IPS-15b (cell line): ENCODE measurements at regions not wholly inside any gene's neighbourhood (a gene's known extent, or its start where the extent isn't known, plus 50 kb on each side); places are given as distances from the start of the nearest gene placed in this dataset.

ENCODE experiments used
- H3K27me3 ChIP-seq: one replicate; pipeline ENCODE4 v1.6.1; 2013; ENCODE audit warnings: low read length; ENCODE audit not compliant: control insufficient read depth, insufficient read depth
- H3K36me3 ChIP-seq: one replicate; pipeline ENCODE4 v1.6.1; 2013; ENCODE audit warnings: low read length; ENCODE audit not compliant: control insufficient read depth, insufficient read depth
- H3K4me1 ChIP-seq: one replicate; pipeline ENCODE4 v1.6.1; 2013; ENCODE audit warnings: mild to moderate bottlenecking, low read length; ENCODE audit not compliant: control insufficient read depth, insufficient read depth
- H3K4me3 ChIP-seq: one replicate; pipeline ENCODE4 v1.5.1; 2013; ENCODE audit warnings: low read depth, low read length
- H3K9ac ChIP-seq: one replicate; pipeline ENCODE4 v1.6.1; 2013; ENCODE audit warnings: low read depth, mild to moderate bottlenecking, low read length
- H3K9me3 ChIP-seq: one replicate; pipeline ENCODE4 v1.6.1; 2013; ENCODE audit warnings: mild to moderate bottlenecking, low read length; ENCODE audit not compliant: control insufficient read depth, insufficient read depth

DNA sequence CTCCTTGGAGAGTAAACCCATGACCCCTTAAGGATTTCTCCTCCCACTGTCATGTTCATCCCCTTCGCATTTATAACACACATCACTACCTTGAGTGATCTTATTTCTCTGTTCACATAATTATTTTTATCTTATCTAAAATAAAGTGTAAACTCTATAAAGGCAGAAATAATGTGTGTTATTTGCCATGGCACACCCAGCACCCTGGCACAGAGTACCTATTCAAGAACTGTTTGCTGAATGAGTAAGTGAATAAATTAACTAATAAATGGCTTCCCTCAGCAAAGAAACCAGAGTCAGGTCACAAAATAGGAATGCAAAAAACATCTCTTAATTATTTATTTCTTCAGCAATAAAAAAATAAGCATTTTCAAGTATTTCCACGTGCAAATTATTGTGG is 330.3 kb upstream of the GHITM start:
- Histone ChIP-seq H3K4me1 (no peaks in the 10 kb centered on the region), H3K36me3 (no peaks in the 10 kb centered on the region), H3K9me3 (no peaks in the 10 kb centered on the region), H3K27me3 (no peaks in the 10 kb centered on the region), H3K9ac (no peak overlapping the region), H3K4me3 (no peak overlapping the region)

GRCh38 chr10:83816942-83817341 is 322.4 kb upstream of the GHITM start:
- H3K4me1 ChIP-seq: peaks cover 7% of the 10 kb centered on the region
- no peaks in the 10 kb centered on the region for H3K9me3 ChIP-seq
- H3K4me3 ChIP-seq: no peak overlapping the region
- H3K27me3 ChIP-seq: no peaks in the 10 kb centered on the region
- no peak overlapping the region for H3K9ac ChIP-seq
- no peaks in the 10 kb centered on the region for H3K36me3 ChIP-seq

GRCh38 chr10:83817797-83818196 is 321.5 kb upstream of the GHITM start:
- no peaks in the 10 kb centered on the region for H3K9me3 ChIP-seq
- H3K36me3 ChIP-seq: no peaks in the 10 kb centered on the region
- H3K27me3 ChIP-seq: no peaks in the 10 kb centered on the region
- peaks cover 7% of the 10 kb centered on the region for H3K4me1 ChIP-seq
- H3K4me3 ChIP-seq: no peak overlapping the region
- H3K9ac ChIP-seq: no peak overlapping the region

GRCh38 chr10:83819609-83820008 is 319.7 kb upstream of the GHITM start:
- Histone ChIP-seq H3K27me3 (no peaks in the 10 kb centered on the region), H3K9ac (no peak overlapping the region), H3K36me3 (no peaks in the 10 kb centered on the region)

GRCh38 chr10:83820033-83820432 is 319.3 kb upstream of the GHITM start:
- Histone ChIP-seq H3K36me3 (no peaks in the 10 kb centered on the region), H3K9ac (no peak overlapping the region), H3K4me1 (peaks cover 7% of the 10 kb centered on the region), H3K4me3 (no peak overlapping the region), H3K27me3 (no peaks in the 10 kb centered on the region), H3K9me3 (no peaks in the 10 kb centered on the region)

More at GRCh38 chr10:83819609-83820008, 319.7 kb upstream of the GHITM start:
- Histone ChIP-seq H3K4me1 (peaks cover 7% of the 10 kb centered on the region), H3K9me3 (no peaks in the 10 kb centered on the region), H3K4me3 (no peak overlapping the region)

DNA sequence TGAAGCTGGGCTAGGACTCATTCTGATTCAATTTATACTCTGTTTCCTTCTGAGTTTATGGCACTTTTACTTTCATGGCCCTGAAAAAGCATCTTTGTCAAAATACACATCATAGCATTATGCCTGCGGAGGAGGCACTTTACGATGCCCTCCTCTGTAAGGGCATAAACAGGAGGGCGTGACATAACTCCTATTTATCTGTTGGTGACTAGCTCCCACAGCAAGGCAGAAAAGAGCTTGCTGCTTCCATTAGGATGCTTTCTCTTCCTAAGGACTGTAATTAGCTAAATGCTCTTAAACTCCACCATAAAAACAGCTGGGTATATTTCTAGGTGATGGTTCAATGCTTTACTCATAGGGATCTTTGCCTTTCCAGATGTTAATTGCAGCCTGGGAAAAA is 315.2 kb upstream of the GHITM start:
- Histone ChIP-seq H3K4me1 (no peaks in the 10 kb centered on the region), H3K4me3 (no peak overlapping the region), H3K27me3 (no peaks in the 10 kb centered on the region), H3K9ac (no peak overlapping the region), H3K9me3 (no peaks in the 10 kb centered on the region), H3K36me3 (no peaks in the 10 kb centered on the region)

DNA sequence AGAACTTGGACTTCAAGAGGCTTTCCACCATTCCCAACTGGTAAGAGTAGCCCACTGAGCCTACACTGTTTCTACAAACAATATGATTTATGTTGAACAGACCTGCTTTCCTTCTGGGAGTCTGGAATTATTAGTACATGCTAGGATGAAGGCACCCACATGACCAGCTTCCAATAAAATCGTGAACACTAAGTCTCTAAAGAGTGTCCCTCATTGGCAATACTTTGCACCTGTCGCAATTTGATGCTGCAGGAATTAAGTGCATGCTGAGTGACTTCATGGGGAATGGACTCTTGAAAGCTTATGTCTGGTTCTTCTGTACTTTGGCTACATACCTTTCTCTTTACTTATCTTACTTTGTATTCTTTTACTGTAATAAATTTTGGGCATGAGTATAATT is 305.2 kb upstream of the GHITM start:
- H3K4me3 ChIP-seq: no peak overlapping the region
- H3K9me3 ChIP-seq: no peaks in the 10 kb centered on the region
- H3K36me3 ChIP-seq: no peaks in the 10 kb centered on the region
- H3K4me1 ChIP-seq: no peaks in the 10 kb centered on the region
- no peaks in the 10 kb centered on the region for H3K27me3 ChIP-seq
- H3K9ac ChIP-seq: no peak overlapping the region

- no peaks in the 10 kb centered on the region for H3K27me3 ChIP-seq
- H3K4me3 ChIP-seq: no peak overlapping the region
Observed at GRCh38 chr10:83835945-83836745, 303.2 kb upstream of the GHITM start.

DNA sequence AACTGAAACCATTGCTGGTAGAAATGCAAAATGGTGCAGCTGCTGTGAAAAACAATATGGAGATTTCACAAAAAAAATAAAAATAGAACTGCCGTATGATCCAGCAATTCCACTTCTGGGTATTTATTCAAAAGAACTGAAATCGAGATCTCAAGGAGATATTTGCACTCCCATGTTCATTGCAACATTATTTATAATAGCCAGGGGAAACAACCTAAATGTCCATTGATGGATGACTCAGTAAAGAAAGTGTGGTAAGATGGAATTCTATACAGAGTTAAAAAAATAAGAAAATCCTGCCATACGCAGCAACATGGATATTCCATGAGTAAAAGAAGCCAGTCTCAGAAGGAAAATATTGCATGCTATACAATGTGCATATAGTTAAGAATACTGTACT is 290.6 kb upstream of the GHITM start:
- Histone ChIP-seq H3K4me3 (no peak overlapping the region), H3K36me3 (no peaks in the 10 kb centered on the region), H3K27me3 (no peaks in the 10 kb centered on the region), H3K4me1 (no peaks in the 10 kb centered on the region), H3K9ac (no peak overlapping the region), H3K9me3 (no peaks in the 10 kb centered on the region)

More at GRCh38 chr10:83835945-83836745, 303.2 kb upstream of the GHITM start:
- no peaks in the 10 kb centered on the region for H3K4me1 ChIP-seq
- no peak overlapping the region for H3K9ac ChIP-seq
- H3K36me3 ChIP-seq: no peaks in the 10 kb centered on the region
- H3K9me3 ChIP-seq: no peaks in the 10 kb centered on the region

- Histone ChIP-seq H3K9me3 (no peaks in the 10 kb centered on the region), H3K27me3 (no peaks in the 10 kb centered on the region), H3K36me3 (no peaks in the 10 kb centered on the region), H3K4me1 (no peaks in the 10 kb centered on the region), H3K4me3 (no peak overlapping the region), H3K9ac (no peak overlapping the region)
Observed at GRCh38 chr10:83849150-83849549, 290.2 kb upstream of the GHITM start.

DNA sequence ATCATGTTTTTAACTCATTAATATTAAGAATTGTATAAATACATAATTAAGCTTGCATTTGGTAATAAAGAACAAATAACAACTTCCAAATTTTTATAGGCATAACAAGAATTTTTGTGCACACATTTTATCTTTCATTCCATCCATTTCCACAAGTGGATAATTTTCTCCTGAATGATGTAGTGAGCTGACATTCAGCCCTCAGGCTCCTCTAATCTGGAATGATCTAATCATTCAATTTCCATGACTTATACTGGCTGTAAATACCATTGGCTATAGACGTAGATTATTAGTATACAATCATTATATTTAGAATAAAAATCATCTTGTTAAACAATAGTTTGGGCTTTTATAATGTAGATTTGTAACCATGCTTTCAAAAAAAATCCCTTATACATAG is 287.2 kb upstream of the GHITM start:
- Histone ChIP-seq H3K27me3 (no peaks in the 10 kb centered on the region), H3K4me1 (no peaks in the 10 kb centered on the region), H3K9me3 (no peaks in the 10 kb centered on the region), H3K4me3 (no peak overlapping the region), H3K36me3 (no peaks in the 10 kb centered on the region), H3K9ac (no peak overlapping the region)

- no peaks in the 10 kb centered on the region for H3K4me1 ChIP-seq
- H3K9ac ChIP-seq: no peak overlapping the region
- no peaks in the 10 kb centered on the region for H3K36me3 ChIP-seq
- no peaks in the 10 kb centered on the region for H3K27me3 ChIP-seq
- H3K9me3 ChIP-seq: no peaks in the 10 kb centered on the region
- H3K4me3 ChIP-seq: no peak overlapping the region
Observed at GRCh38 chr10:83862723-83863122, 276.6 kb upstream of the GHITM start.
